Stomach (tissue), 8 donors: ENCODE measurements at regions not wholly inside any gene's neighbourhood (a gene's known extent, or its start where the extent isn't known, plus 50 kb on each side); places are given as distances from the start of the nearest gene placed in this dataset.
A peak's percentile ranks its signal among the peaks of the same experiment; 100 is the strongest.
"Not testable (repeated sequence)": the region's sequence is repeated elsewhere in the genome, so short reads cannot be mapped to it uniquely, and the experiment has no call there.

ENCODE experiments used
- DNase-seq, 2 donors: peaks; one replicate each; pipeline versions ENCODE4 v3.0.0 to v3.0.0-alpha.2; 2013 to 2019
- H3K27ac ChIP-seq, 5 donors: fragments of 200-600 bp in 4 of 5; sonication (generic) in 4 of 5; one replicate each; pipeline ENCODE4 v1.5.1; 2013 to 2019; ENCODE audit warnings: mild to moderate bottlenecking in 1 of 5, moderate library complexity in 1 of 5
- H3K27me3 ChIP-seq, 3 donors: fragments of 200-600 bp; sonication (generic); one replicate each; pipeline ENCODE4 v1.5.1; 2017 to 2019; ENCODE audit warnings: mixed run types in 1 of 3
- H3K36me3 ChIP-seq, 4 donors: fragments of 200-600 bp; sonication (generic); 1 replicate in 3 of 4; 2 replicates in 1 of 4; pipeline ENCODE4 v1.5.1; 2016 to 2019
- H3K4me1 ChIP-seq, 4 donors: fragments of 200-600 bp; sonication (generic); one replicate each; pipeline ENCODE4 v1.5.1; 2016 to 2019
- H3K4me3 ChIP-seq, 4 donors: fragments of 200-600 bp; sonication (generic) in 3 of 4; one replicate each; pipeline ENCODE4 v1.5.1; 2016 to 2019; ENCODE audit warnings: mild to moderate bottlenecking in 1 of 4
- H3K9me3 ChIP-seq, 4 donors: fragments of 200-600 bp; sonication (generic); one replicate each; pipeline ENCODE4 v1.5.1; 2016 to 2019
- CTCF ChIP-seq, 7 experiments: fragments of 450-650 bp in 4 of 7; fragments of 200-600 bp in 3 of 7; sonication (generic) in 3 of 7; IDR thresholded peaks; one replicate each; pipeline ENCODE4 v1.5.1; 2016 to 2019; ENCODE audit warnings: antibody characterized with exemption in 7 of 7, control low read depth in 2 of 7, mild to moderate bottlenecking in 1 of 7
- EP300 ChIP-seq: sonication (generic); formaldehyde crosslinking; IDR thresholded peaks from one replicate; pipeline ENCODE4 v1.6.1; 2017; ENCODE audit warnings: antibody characterized with exemption
- POLR2A ChIP-seq, 4 donors: fragments of 450-650 bp; IDR thresholded peaks; one replicate each; pipeline ENCODE4 v1.6.1; 2016; ENCODE audit warnings: antibody characterized with exemption in 4 of 4, control low read depth in 2 of 4, mild to moderate bottlenecking in 1 of 4, moderate library complexity in 1 of 4
- POLR2AphosphoS5 ChIP-seq, 3 donors: sonication (generic); formaldehyde crosslinking; IDR thresholded peaks; one replicate each; pipeline ENCODE4 v1.6.1; 2016; ENCODE audit warnings: antibody characterized with exemption in 3 of 3
- WGBS, 5 donors: extraction: QIAGEN DNeasy Blood & Tissue Kit in 3 of 5; methylation state at CpG; one replicate each; pipeline versions ENCODE4 v1.1.5 to v1.1.7; 2013 to 2018; 5-methylcytosine and 5-hydroxymethylcytosine counted together
- intact Hi-C: fragments of 100-400 bp; cut with DNase I; formaldehyde crosslinking; loops from one replicate; pipeline ENCODE4 v1.15.1; 2023; ENCODE audit warnings: low total_unique reads
- donor health status: healthy with polysubstance abuse.
- donor health status: Bipolar disorder and iron deficiency.
- donor health status: healthy.

GRCh38 chr2:163121483-163121882 is 282.9 kb upstream of the KCNH7 start:
- no peak for DNase-seq
- intact Hi-C loops, result no loop called here
- Histone ChIP-seq H3K27ac (no peak overlapping the region), H3K9me3 (no peaks in the 10 kb centered on the region), H3K27me3 (no peaks in the 10 kb centered on the region), H3K4me3 (no peak overlapping the region), H3K36me3 (no peaks in the 10 kb centered on the region), H3K4me1 (no peaks in the 10 kb centered on the region)
- WGBS, 5 donors, result 22 to 26% (median 24%) methylated on average over 5 of the region's 5 CpGs
- TF ChIP-seq POLR2A (IDR thresholded peaks at IDR 0.05), result no peak
- no peak for TF ChIP-seq EP300
- TF ChIP-seq CTCF (IDR thresholded peaks at IDR 0.05), result no peak
- no peak for TF ChIP-seq POLR2AphosphoS5 (IDR thresholded peaks at IDR 0.05)

GRCh38 chr2:163119966-163120365 is 281.4 kb upstream of the KCNH7 start:
- no peaks in the 10 kb centered on the region for H3K36me3 ChIP-seq
- no peaks in the 10 kb centered on the region for H3K27me3 ChIP-seq
- TF ChIP-seq EP300, result no peak
- no peak for TF ChIP-seq CTCF (IDR thresholded peaks at IDR 0.05)
- no peak for TF ChIP-seq POLR2A (IDR thresholded peaks at IDR 0.05)
- TF ChIP-seq POLR2AphosphoS5 (IDR thresholded peaks at IDR 0.05), result no peak
- DNase-seq, result peak in 1 of 2 donors; percentile 4
- no peak overlapping the region for H3K27ac ChIP-seq
- no peak overlapping the region for H3K4me3 ChIP-seq
- H3K4me1 ChIP-seq, result no peaks in the 10 kb centered on the region
- H3K9me3 ChIP-seq, result no peaks in the 10 kb centered on the region
- intact Hi-C loops, result no loop called here
- WGBS, 5 donors, result 27 to 41% (median 28%) methylated on average over 7 of the region's 7 CpGs

GRCh38 chr2:163086940-163087339 is 248.4 kb upstream of the KCNH7 start:
- Histone ChIP-seq H3K27me3 (no peaks in the 10 kb centered on the region), H3K4me3 (no peak overlapping the region), H3K4me1 (no peaks in the 10 kb centered on the region), H3K27ac (no peak overlapping the region), H3K36me3 (no peaks in the 10 kb centered on the region), H3K9me3 (no peaks in the 10 kb centered on the region)
- WGBS, 5 donors, result 71 to 87% (median 79%) methylated on average over 1 of the region's 1 CpG
- intact Hi-C loops, result no loop called here
- no peak for DNase-seq
- TF ChIP-seq POLR2A (IDR thresholded peaks at IDR 0.05) (no peak), CTCF (IDR thresholded peaks at IDR 0.05) (no peak), EP300 (no peak), POLR2AphosphoS5 (IDR thresholded peaks at IDR 0.05) (no peak)

GRCh38 chr2:163085366-163086024 is 246.9 kb upstream of the KCNH7 start:
- H3K27ac ChIP-seq, result not testable (repeated sequence)
- WGBS, 5 donors, result 69 to 77% (median 72%) methylated on average over 12 of the region's 12 CpGs
- DNase-seq, result peak in 1 of 2 donors; percentile 2

GRCh38 chr2:163081754-163082153 is 243.2 kb upstream of the KCNH7 start:
- no peaks in the 10 kb centered on the region for H3K36me3 ChIP-seq
- TF ChIP-seq EP300 (no peak), CTCF (IDR thresholded peaks at IDR 0.05) (no peak), POLR2A (IDR thresholded peaks at IDR 0.05) (no peak), POLR2AphosphoS5 (IDR thresholded peaks at IDR 0.05) (no peak)
- DNase-seq, result no peak
- no peak overlapping the region for H3K27ac ChIP-seq
- no peaks in the 10 kb centered on the region for H3K27me3 ChIP-seq
- H3K9me3 ChIP-seq, result peaks cover 0 to 10% (median 0%) of the 10 kb centered on the region in 4 donors
- no peak overlapping the region for H3K4me3 ChIP-seq
- no peaks in the 10 kb centered on the region for H3K4me1 ChIP-seq
- intact Hi-C loops, result no loop called here

More at GRCh38 chr2:163085366-163086024, 246.9 kb upstream of the KCNH7 start:
- H3K4me1 ChIP-seq, H3K36me3 ChIP-seq, H3K4me3 ChIP-seq, H3K27me3 ChIP-seq, intact Hi-C loops, H3K9me3 ChIP-seq: not testable (repeated sequence)
